ENCODE measurements at regions not wholly inside any gene's neighbourhood (a gene's known extent, or its start where the extent isn't known, plus 50 kb on each side); places are given as distances from the start of the nearest gene placed in this dataset.

DNA sequence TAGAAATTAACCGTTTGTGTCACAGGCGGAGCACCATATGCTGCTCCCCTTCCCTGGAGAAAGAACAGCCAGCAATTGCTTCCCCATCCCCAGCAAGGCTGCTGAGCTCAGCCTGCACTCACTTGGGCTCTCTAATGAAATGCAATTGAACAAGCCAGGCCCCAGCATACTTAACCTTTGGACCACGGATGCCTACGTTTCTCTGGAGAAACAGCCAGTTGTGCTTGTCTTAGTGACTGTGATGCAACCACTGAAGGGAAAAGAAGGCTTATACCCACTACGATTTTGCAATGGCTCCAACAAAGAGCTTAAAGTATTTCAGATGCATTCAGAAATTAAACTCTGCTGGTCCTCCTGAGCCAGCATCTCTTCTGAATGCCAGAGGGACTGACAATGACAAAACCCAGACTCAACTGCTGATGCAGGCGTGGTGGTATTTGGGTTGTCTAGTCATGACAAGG, 51.3 kb upstream of the SESN3 start:
- TF ChIP-seq, protein P1, sequence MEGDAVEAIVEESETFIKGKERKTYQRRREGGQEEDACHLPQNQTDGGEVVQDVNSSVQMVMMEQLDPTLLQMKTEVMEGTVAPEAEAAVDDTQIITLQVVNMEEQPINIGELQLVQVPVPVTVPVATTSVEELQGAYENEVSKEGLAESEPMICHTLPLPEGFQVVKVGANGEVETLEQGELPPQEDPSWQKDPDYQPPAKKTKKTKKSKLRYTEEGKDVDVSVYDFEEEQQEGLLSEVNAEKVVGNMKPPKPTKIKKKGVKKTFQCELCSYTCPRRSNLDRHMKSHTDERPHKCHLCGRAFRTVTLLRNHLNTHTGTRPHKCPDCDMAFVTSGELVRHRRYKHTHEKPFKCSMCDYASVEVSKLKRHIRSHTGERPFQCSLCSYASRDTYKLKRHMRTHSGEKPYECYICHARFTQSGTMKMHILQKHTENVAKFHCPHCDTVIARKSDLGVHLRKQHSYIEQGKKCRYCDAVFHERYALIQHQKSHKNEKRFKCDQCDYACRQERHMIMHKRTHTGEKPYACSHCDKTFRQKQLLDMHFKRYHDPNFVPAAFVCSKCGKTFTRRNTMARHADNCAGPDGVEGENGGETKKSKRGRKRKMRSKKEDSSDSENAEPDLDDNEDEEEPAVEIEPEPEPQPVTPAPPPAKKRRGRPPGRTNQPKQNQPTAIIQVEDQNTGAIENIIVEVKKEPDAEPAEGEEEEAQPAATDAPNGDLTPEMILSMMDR (IDR thresholded peaks at IDR 0.05; ENCODE audit: insufficient read depth, low read length, missing control alignments), result no peak
- POLR2A ChIA-PET, result no interaction called here
- H3K4me3 ChIP-seq (ENCODE audit: low read depth, low read length), result no peak overlapping the region
- DNase-seq (ENCODE audit: low read depth, low spot score), result no peak
- CTCF ChIA-PET, result no interaction called here
